K562 (cell line): ENCODE measurements at regions not wholly inside any gene's neighbourhood (a gene's known extent, or its start where the extent isn't known, plus 50 kb on each side); places are given as distances from the start of the nearest gene placed in this dataset.

Source experiments
- ARNT ChIP-seq, 2 experiments: fragments of 450-650 bp; IDR thresholded peaks; 2 replicates each; pipeline ENCODE4 v1.6.1; 2016; ENCODE audit warnings: mild to moderate bottlenecking in 1 of 2
- CCNT2 ChIP-seq: IDR thresholded peaks from 2 replicates; pipeline ENCODE4 v1.6.1; 2011; ENCODE audit warnings: borderline replicate concordance, low read depth, mild to moderate bottlenecking, moderate library complexity, mixed read lengths, low read length; ENCODE audit not compliant: insufficient read length; ENCODE audit errors: extremely low read depth
- MAZ ChIP-seq, 2 experiments: fragments of 450-650 bp in 1 of 2; sonication (generic) in 1 of 2; formaldehyde crosslinking; IDR thresholded peaks in 1 of 2; conservative IDR thresholded peaks in 1 of 2; 2 replicates each; pipeline versions ENCODE4 v1.4.0 to v1.5.0; 2020; ENCODE audit warnings: mild to moderate bottlenecking in 1 of 2, missing genetic modification reagents in 1 of 2
- NBN ChIP-seq: fragments of 450-650 bp; IDR thresholded peaks from 2 replicates; pipeline ENCODE4 v1.6.1; 2016; ENCODE audit warnings: low read depth, mild to moderate bottlenecking
- POLR2A ChIP-seq: fragments of 450-650 bp; conservative IDR thresholded peaks from 2 replicates; pipeline ENCODE4 v1.6.1; 2016
- SIN3A ChIP-seq, 2 experiments: fragments of 150-350 bp in 1 of 2; IDR thresholded peaks; 2 replicates each; pipeline ENCODE4 v1.6.1; 2011 to 2016; ENCODE audit warnings: borderline replicate concordance in 2 of 2, low read depth in 2 of 2, low read length in 2 of 2, mild to moderate bottlenecking in 2 of 2, moderate library complexity in 2 of 2; ENCODE audit not compliant: control insufficient read depth in 1 of 2
- TAF1 ChIP-seq: IDR thresholded peaks from 2 replicates; pipeline ENCODE4 v1.6.1; 2011; ENCODE audit warnings: mild to moderate bottlenecking, low read length, moderate library complexity; ENCODE audit not compliant: insufficient read depth, control insufficient read depth, severe bottlenecking; ENCODE audit errors: extremely low read depth
- TCF7 ChIP-seq: sonication (generic); IDR thresholded peaks from 2 replicates; pipeline ENCODE4 v1.6.1; 2016; ENCODE audit warnings: antibody characterized with exemption, borderline replicate concordance
- ZBTB1 ChIP-seq: sonication (generic); formaldehyde crosslinking; IDR thresholded peaks from 2 replicates; pipeline ENCODE4 v1.8.1; 2023; ENCODE audit warnings: missing genetic modification reagents, low read depth, mild to moderate bottlenecking, borderline replicate concordance
- TF ChIP-seq, protein P1 (sequence below): sonication (generic); formaldehyde crosslinking; IDR thresholded peaks from 2 replicates; pipeline ENCODE4 v1.8.0; 2022; ENCODE audit warnings: missing genetic modification reagents, mild to moderate bottlenecking, borderline replicate concordance

DNA sequence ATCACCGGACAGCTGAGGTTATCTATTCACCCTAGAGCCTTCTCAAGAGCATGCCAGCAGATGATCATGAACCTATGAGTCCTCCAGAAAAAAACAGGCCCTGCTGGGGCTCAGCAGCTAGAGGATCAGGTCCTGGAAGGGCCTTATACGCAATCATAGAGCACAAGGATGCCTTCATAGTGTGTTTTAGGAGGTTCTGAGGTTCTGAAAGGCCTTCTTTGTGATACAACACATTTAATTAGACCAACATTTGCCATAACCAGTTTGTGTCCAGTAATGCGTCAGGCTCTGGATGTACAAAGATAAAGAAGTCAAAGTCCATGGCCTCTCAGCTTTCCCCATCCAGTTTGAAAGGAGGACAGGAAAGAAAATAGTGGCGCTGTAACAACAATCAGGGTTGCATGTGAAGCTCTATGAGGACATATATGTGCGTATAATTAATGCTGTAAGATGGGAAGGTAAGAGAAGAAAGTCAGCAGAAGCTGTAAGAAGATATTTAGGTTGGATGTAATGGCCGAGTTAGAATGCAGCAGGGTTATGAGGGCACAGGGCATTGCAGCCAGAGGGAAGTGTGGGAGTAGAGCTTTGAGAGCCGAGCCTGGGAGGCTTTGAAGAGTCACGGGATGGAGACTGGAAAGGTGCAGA, 302.6 kb upstream of the TBL1XR1 start:
- TF ChIP-seq TAF1: no peak
- TF ChIP-seq ARNT (IDR thresholded peaks at IDR 0.05): no peak
- no peak for TF ChIP-seq POLR2A
- no peak for TF ChIP-seq ZBTB1 (CRISPR knock-in tag)
- TF ChIP-seq SIN3A (IDR thresholded peaks at IDR 0.05; ENCODE audit: borderline replicate concordance in 2 of 2, control insufficient read depth in 1 of 2, low read depth in 2 of 2, low read length in 2 of 2): no peak
- no peak for TF ChIP-seq CCNT2
- TF ChIP-seq TCF7: no peak
- TF ChIP-seq, protein P1, sequence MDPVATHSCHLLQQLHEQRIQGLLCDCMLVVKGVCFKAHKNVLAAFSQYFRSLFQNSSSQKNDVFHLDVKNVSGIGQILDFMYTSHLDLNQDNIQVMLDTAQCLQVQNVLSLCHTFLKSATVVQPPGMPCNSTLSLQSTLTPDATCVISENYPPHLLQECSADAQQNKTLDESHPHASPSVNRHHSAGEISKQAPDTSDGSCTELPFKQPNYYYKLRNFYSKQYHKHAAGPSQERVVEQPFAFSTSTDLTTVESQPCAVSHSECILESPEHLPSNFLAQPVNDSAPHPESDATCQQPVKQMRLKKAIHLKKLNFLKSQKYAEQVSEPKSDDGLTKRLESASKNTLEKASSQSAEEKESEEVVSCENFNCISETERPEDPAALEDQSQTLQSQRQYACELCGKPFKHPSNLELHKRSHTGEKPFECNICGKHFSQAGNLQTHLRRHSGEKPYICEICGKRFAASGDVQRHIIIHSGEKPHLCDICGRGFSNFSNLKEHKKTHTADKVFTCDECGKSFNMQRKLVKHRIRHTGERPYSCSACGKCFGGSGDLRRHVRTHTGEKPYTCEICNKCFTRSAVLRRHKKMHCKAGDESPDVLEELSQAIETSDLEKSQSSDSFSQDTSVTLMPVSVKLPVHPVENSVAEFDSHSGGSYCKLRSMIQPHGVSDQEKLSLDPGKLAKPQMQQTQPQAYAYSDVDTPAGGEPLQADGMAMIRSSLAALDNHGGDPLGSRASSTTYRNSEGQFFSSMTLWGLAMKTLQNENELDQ (CRISPR knock-in tag): no peak
- no peak for TF ChIP-seq NBN
- no peak for TF ChIP-seq MAZ (CRISPR knock-in tag; conservative IDR thresholded peaks at IDR 0.05 in 1 of 2, IDR thresholded peaks at IDR 0.05 in 1 of 2)
